ENCODE measurements at regions not wholly inside any gene's neighbourhood (a gene's known extent, or its start where the extent isn't known, plus 50 kb on each side); places are given as distances from the start of the nearest gene placed in this dataset.

GRCh38 chr12:108035372-108035771 lies 93.7 kb upstream of the WSCD2 start:
- no peak for TF ChIP-seq CTCF (IDR thresholded peaks at IDR 0.05 in 2 of 3, conservative IDR thresholded peaks at IDR 0.05 in 1 of 3; ENCODE audit: borderline replicate concordance in 1 of 3, insufficient read depth in 1 of 3, low read depth in 2 of 3, low read length in 2 of 3)
- TF ChIP-seq POLR2AphosphoS5 (IDR thresholded peaks at IDR 0.05; ENCODE audit: low read depth, low read length), result no peak
- TF ChIP-seq ZNF274 (IDR thresholded peaks at IDR 0.05; ENCODE audit: low read depth, low read length), result no peak
- TF ChIP-seq RAD21 (IDR thresholded peaks at IDR 0.05; ENCODE audit: low read depth), result no peak

All from HCT116 (cell line).